ENCODE measurements at regions not wholly inside any gene's neighbourhood (a gene's known extent, or its start where the extent isn't known, plus 50 kb on each side); places are given as distances from the start of the nearest gene placed in this dataset.

- no peak for TF ChIP-seq CTCF (IDR thresholded peaks at IDR 0.05)
- no peak for TF ChIP-seq POLR2A (IDR thresholded peaks at IDR 0.05)
These were observed 408.9 kb downstream of the MED13L start for GRCh38 chr12:115868624-115869023.
